WI38 (cell line): ENCODE measurements at regions not wholly inside any gene's neighbourhood (a gene's known extent, or its start where the extent isn't known, plus 50 kb on each side); places are given as distances from the start of the nearest gene placed in this dataset.

Source experiments
- H3K4me3 ChIP-seq: 2 replicates; pipeline ENCODE4 v1.5.1; 2011; ENCODE audit warnings: low read depth, mild to moderate bottlenecking, control low read depth, low read length
- TF ChIP-seq, protein P1 (sequence below): IDR thresholded peaks from 2 replicates; pipeline ENCODE4 v1.5.1; 2012; ENCODE audit warnings: low read depth, mild to moderate bottlenecking, control low read depth, low read length

DNA sequence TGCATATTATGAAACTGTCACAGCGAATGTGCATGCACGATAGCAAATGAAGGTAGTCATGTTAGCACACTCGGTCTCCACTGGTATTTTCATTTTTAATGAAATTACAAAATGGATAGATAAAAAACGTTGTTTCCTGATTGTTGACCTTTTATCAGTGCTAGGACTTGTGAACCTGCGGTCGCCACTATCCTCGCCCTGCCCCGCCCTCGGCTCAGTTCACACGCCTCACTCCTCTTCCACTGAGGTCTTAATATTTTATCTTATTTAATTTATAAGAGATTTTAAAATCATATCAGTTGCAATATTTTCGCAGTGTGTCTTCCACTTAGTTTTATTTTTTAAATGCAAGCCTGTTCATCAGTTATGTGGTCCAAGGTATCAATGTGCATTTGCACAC is 382.6 kb upstream of the IRX4 start:
- TF ChIP-seq, protein P1, sequence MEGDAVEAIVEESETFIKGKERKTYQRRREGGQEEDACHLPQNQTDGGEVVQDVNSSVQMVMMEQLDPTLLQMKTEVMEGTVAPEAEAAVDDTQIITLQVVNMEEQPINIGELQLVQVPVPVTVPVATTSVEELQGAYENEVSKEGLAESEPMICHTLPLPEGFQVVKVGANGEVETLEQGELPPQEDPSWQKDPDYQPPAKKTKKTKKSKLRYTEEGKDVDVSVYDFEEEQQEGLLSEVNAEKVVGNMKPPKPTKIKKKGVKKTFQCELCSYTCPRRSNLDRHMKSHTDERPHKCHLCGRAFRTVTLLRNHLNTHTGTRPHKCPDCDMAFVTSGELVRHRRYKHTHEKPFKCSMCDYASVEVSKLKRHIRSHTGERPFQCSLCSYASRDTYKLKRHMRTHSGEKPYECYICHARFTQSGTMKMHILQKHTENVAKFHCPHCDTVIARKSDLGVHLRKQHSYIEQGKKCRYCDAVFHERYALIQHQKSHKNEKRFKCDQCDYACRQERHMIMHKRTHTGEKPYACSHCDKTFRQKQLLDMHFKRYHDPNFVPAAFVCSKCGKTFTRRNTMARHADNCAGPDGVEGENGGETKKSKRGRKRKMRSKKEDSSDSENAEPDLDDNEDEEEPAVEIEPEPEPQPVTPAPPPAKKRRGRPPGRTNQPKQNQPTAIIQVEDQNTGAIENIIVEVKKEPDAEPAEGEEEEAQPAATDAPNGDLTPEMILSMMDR: no peak
- H3K4me3 ChIP-seq: no peak overlapping the region

DNA sequence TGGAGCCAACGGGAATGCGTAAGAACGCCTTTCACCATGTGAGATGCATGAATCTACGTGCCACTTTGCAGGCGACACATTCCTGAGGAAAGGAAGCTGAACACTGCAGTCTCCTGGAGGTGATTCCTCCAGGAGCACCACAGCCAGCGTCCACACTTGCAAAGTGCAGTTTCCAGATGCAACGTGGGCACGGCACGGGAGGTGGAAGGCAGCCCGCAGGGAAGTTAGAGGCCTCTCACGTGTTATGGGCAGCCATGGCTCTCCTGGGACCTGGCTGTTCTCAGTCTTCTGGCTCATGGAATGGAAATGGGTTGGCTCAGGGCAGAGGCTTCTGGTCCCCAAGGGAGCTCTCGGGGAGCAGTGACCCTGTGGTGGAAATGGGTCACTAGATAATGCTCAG is 381.0 kb upstream of the IRX4 start:
- H3K4me3 ChIP-seq: no peak overlapping the region
- TF ChIP-seq, protein P1: no peak

DNA sequence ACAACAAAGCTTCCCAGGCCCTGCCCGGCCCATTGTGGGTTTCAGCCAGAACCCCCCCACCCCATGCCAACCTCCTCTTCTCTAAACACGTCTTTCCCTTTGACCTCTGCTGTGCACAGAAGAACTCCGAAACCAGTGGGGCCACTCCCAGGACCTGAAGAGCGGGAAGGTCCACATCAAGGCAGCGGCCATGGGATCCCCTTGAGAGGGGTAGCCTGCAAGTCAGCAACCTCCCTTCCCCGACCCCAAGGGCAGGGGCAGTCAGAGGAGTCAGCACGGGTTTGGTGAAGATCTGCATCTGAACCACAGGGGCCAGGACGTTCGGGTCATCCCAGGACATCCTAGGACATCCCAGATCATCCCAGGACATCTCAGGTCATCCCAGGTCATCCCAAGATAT is 379.9 kb upstream of the IRX4 start:
- TF ChIP-seq, protein P1: no peak
- no peak overlapping the region for H3K4me3 ChIP-seq

DNA sequence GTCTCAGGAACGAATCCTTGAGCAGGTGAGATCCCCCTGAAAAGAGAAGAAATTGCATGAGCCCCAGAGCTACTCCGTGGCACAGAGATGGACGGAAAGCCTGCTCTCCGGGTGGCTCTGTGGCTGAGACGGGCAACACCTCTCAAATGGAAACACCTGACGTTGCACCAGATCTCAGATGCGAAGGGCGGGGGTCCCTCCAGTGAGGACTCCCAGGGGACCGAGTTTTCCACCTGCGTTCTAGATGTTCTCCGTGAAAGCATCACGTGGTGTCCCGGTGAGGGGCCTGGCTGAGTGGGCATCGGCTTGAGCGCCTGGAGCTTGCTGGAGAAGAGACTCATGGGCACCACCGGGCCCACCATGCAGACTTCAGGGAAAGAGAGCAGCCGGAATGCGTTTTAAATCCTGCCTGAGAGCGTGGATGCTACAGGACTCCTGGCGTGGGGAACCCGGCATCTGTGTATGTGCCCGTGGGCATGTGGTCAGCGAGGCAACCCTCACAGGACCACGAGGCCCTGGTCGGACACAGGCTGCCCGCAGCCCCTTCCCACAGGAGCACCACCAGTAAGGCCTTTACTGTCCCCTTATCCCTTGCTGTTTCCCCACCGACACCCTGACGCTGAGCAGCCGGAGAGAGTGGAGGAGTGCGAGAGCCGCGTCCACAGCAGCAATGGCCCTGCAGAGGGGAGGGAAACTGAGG is 378.4 kb upstream of the IRX4 start:
- H3K4me3 ChIP-seq: no peak overlapping the region
- TF ChIP-seq, protein P1: no peak

DNA sequence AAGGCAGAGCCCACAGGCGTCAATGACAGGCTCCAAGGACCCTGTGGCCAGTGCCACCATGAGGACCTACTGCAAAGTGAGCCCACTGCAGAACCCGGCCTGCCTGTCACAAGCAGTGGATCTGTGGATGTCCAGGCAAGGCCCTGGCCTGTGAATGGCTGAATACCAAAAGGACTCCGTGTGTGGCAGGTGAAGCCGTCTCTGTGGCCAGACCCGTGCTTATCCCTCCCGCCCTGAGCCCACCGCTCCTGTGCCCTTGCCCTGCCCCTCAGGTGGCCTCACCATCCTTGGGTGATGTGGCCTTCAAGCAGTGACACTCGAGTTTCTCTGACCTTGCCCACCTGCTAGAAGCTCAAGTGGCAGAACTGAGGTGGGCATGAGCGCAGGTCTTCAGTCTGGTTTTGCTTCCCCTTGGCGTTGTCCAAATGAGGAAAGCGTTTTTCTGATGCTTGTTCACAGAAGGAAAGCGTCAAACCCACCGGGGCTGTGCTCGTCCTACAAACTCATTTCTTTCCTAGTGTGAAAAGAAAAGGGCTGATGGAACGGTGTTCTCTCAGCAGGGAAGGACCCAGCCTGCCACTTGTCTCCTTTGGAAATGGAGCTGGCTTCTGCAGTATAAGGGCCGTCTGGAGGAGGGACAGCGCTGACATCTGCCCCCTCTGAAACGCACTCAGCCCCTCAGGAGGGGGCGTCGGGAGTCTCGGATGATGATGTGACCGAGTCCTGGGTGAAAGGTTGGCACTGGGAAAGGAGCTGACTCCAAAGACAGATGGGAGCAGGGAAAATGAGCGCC is 377.7 kb upstream of the IRX4 start:
- TF ChIP-seq, protein P1: no peak
- no peak overlapping the region for H3K4me3 ChIP-seq

DNA sequence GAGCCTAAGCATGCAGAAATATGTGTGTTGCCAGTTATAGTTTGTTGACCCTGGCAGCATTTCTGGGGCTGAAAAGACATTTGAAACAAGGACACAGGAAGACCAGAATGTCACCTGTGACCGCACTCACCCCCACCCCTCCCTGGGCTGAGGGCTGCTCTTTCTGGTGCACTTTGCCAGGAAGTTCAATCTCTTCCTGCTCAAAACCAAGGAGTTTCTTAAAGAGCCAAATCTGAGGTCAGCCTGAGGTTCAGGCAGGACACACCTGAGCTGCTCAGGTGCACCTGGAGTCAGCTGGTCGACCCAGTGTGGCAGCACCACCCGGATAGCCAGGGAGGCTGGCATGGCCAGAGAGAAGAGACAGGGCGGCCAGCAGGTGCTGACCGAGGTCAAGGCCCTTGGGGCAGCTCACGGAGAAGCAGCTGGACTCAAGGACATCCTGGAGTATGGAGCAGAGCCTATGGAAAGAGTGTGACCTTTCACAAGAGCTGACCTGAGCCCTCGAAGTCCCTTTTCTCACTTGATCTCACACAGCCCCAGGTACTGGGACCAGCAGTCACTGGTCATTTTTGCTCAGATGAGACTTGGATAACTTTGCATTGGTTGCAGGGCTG is 376.9 kb upstream of the IRX4 start:
- TF ChIP-seq, protein P1: no peak
- no peak overlapping the region for H3K4me3 ChIP-seq

DNA sequence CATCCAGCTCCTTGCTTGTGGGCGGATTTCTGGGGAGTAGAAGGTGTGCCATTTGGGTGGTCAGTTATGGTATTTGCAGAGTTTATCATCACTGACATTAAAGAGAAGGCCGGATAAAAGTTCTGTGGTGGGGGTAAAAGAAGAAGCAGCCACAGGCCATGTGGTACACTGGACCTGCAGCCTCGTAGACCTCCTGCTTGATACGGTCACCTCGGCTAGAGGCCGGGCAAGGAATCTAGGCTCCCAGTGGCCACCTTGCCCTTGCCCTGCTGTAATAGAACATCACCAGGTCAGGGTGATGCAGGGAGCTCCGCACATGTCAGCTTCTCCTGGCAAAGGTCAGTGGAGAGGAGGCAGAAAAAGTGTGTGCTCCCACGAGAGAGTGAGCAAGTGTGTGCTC is 376.1 kb upstream of the IRX4 start:
- no peak overlapping the region for H3K4me3 ChIP-seq
- TF ChIP-seq, protein P1: no peak
